ENCODE measurements at regions not wholly inside any gene's neighbourhood (a gene's known extent, or its start where the extent isn't known, plus 50 kb on each side); places are given as distances from the start of the nearest gene placed in this dataset.

- no peak overlapping the region for H2AFZ ChIP-seq
- H3K36me3 ChIP-seq (ENCODE audit: low read depth): no peaks in the 10 kb centered on the region
- no peak overlapping the region for H3K4me3 ChIP-seq
- H3K9ac ChIP-seq: no peak overlapping the region
- no peak overlapping the region for H3K27ac ChIP-seq
- no peaks in the 10 kb centered on the region for H3K27me3 ChIP-seq (replicated peaks; ENCODE audit: insufficient read depth)
- no peaks in the 10 kb centered on the region for H3F3A ChIP-seq (ENCODE audit: insufficient read depth)
- no peaks in the 10 kb centered on the region for H4K20me1 ChIP-seq (ENCODE audit: insufficient read depth)
- no peaks in the 10 kb centered on the region for H3K9me2 ChIP-seq (ENCODE audit: insufficient read depth)
- WGBS, 2 experiments (ENCODE audit: low coverage in 1 of 2, low lambda C conversion rate in 2 of 2, missing lambda C conversion rate in 2 of 2): 14 to 17% methylated on average over 1 of the region's 1 CpG
- H3K9me3 ChIP-seq (ENCODE audit: low read depth): no peaks in the 10 kb centered on the region
- H3K79me2 ChIP-seq (ENCODE audit: insufficient read depth): no peaks in the 10 kb centered on the region
- no peaks in the 10 kb centered on the region for H3K4me1 ChIP-seq (ENCODE audit: insufficient read depth)
- no peak for DNase-seq
- H3K4me2 ChIP-seq (ENCODE audit: unreplicated experiment): no peak overlapping the region
- in situ Hi-C loops (cut with MboI): no loop called here
- TF ChIP-seq EZH2 (IDR thresholded peaks at IDR 0.05; ENCODE audit: insufficient read depth, poor library complexity, severe bottlenecking) (no peak), EZH2phosphoT487 (IDR thresholded peaks at IDR 0.05; ENCODE audit: insufficient read depth, low read depth) (no peak)
Observed at GRCh38 chr2:72015266-72015665, 132.4 kb downstream of the CYP26B1 start.

- Histone ChIP-seq H3K9ac (no peak overlapping the region), H3F3A (ENCODE audit: insufficient read depth) (no peaks in the 10 kb centered on the region), H3K79me2 (ENCODE audit: insufficient read depth) (no peaks in the 10 kb centered on the region), H2AFZ (no peak overlapping the region), H3K9me3 (ENCODE audit: low read depth) (no peaks in the 10 kb centered on the region), H3K27me3 (replicated peaks; ENCODE audit: insufficient read depth) (no peaks in the 10 kb centered on the region), H3K4me2 (ENCODE audit: unreplicated experiment) (no peak overlapping the region), H3K4me1 (ENCODE audit: insufficient read depth) (no peaks in the 10 kb centered on the region), H3K27ac (no peak overlapping the region), H3K4me3 (no peak overlapping the region), H3K9me2 (ENCODE audit: insufficient read depth) (no peaks in the 10 kb centered on the region), H3K36me3 (ENCODE audit: low read depth) (no peaks in the 10 kb centered on the region), H4K20me1 (ENCODE audit: insufficient read depth) (no peaks in the 10 kb centered on the region)
- no peak for DNase-seq
- in situ Hi-C loops (cut with MboI): no loop called here
- WGBS, 2 experiments (ENCODE audit: low coverage in 1 of 2, low lambda C conversion rate in 2 of 2, missing lambda C conversion rate in 2 of 2): 92 to 97% methylated on average over 1 of the region's 1 CpG
- TF ChIP-seq EZH2phosphoT487 (IDR thresholded peaks at IDR 0.05; ENCODE audit: insufficient read depth, low read depth): no peak
- no peak for TF ChIP-seq EZH2 (IDR thresholded peaks at IDR 0.05; ENCODE audit: insufficient read depth, poor library complexity, severe bottlenecking)
Observed at GRCh38 chr2:72014831-72015230, 132.8 kb downstream of the CYP26B1 start.

GRCh38 chr2:72013726-72014125, 133.9 kb downstream of the CYP26B1 start:
- Histone ChIP-seq H3K9ac (no peak overlapping the region), H3K36me3 (ENCODE audit: low read depth) (no peaks in the 10 kb centered on the region), H3K4me3 (no peak overlapping the region), H3K9me3 (ENCODE audit: low read depth) (no peaks in the 10 kb centered on the region), H3K27me3 (replicated peaks; ENCODE audit: insufficient read depth) (no peaks in the 10 kb centered on the region), H3K27ac (no peak overlapping the region), H3K4me1 (ENCODE audit: insufficient read depth) (no peaks in the 10 kb centered on the region), H3K9me2 (ENCODE audit: insufficient read depth) (no peaks in the 10 kb centered on the region), H3F3A (ENCODE audit: insufficient read depth) (no peaks in the 10 kb centered on the region), H2AFZ (no peak overlapping the region), H3K4me2 (ENCODE audit: unreplicated experiment) (no peak overlapping the region), H3K79me2 (ENCODE audit: insufficient read depth) (no peaks in the 10 kb centered on the region), H4K20me1 (ENCODE audit: insufficient read depth) (no peaks in the 10 kb centered on the region)
- DNase-seq: no peak
- in situ Hi-C loops (cut with MboI): no loop called here
- WGBS, 2 experiments (ENCODE audit: low coverage in 1 of 2, low lambda C conversion rate in 2 of 2, missing lambda C conversion rate in 2 of 2): 67 to 81% methylated on average over 6 of the region's 6 CpGs
- TF ChIP-seq EZH2 (IDR thresholded peaks at IDR 0.05; ENCODE audit: insufficient read depth, poor library complexity, severe bottlenecking): no peak
- TF ChIP-seq EZH2phosphoT487 (IDR thresholded peaks at IDR 0.05; ENCODE audit: insufficient read depth, low read depth): no peak

GRCh38 chr2:72012886-72013574, 134.6 kb downstream of the CYP26B1 start:
- H3K27ac ChIP-seq: no peak overlapping the region

More at GRCh38 chr2:72012886-72013574, 134.6 kb downstream of the CYP26B1 start:
- no peak overlapping the region for H3K4me3 ChIP-seq
- no peaks in the 10 kb centered on the region for H3K9me2 ChIP-seq (ENCODE audit: insufficient read depth)
- no peak overlapping the region for H2AFZ ChIP-seq
- in situ Hi-C loops (cut with MboI): no loop called here
- no peaks in the 10 kb centered on the region for H3K27me3 ChIP-seq (replicated peaks; ENCODE audit: insufficient read depth)
- no peaks in the 10 kb centered on the region for H3K79me2 ChIP-seq (ENCODE audit: insufficient read depth)
- no peaks in the 10 kb centered on the region for H3F3A ChIP-seq (ENCODE audit: insufficient read depth)
- no peaks in the 10 kb centered on the region for H3K4me1 ChIP-seq (ENCODE audit: insufficient read depth)
- no peak overlapping the region for H3K9ac ChIP-seq
- TF ChIP-seq EZH2 (IDR thresholded peaks at IDR 0.05; ENCODE audit: insufficient read depth, poor library complexity, severe bottlenecking) (no peak), EZH2phosphoT487 (IDR thresholded peaks at IDR 0.05; ENCODE audit: insufficient read depth, low read depth) (no peak)
- H3K36me3 ChIP-seq (ENCODE audit: low read depth): no peaks in the 10 kb centered on the region
- DNase-seq: no peak
- no peaks in the 10 kb centered on the region for H4K20me1 ChIP-seq (ENCODE audit: insufficient read depth)
- H3K4me2 ChIP-seq (ENCODE audit: unreplicated experiment): no peak overlapping the region
- H3K9me3 ChIP-seq (ENCODE audit: low read depth): no peaks in the 10 kb centered on the region
- 76 to 87% methylated on average over 9 of the region's 9 CpGs for WGBS, 2 experiments (ENCODE audit: low coverage in 1 of 2, low lambda C conversion rate in 2 of 2, missing lambda C conversion rate in 2 of 2)

Data from GM23248 (cell line).